HK-2 (cell line): ENCODE measurements at regions not wholly inside any gene's neighbourhood (a gene's known extent, or its start where the extent isn't known, plus 50 kb on each side); places are given as distances from the start of the nearest gene placed in this dataset.
A peak's percentile ranks its signal among the peaks of the same experiment; 100 is the strongest.

Source experiments
- DNase-seq: peaks from one replicate; pipeline ENCODE4 v3.0.0-alpha.2; 2018; ENCODE audit not compliant: unreplicated experiment

DNA sequence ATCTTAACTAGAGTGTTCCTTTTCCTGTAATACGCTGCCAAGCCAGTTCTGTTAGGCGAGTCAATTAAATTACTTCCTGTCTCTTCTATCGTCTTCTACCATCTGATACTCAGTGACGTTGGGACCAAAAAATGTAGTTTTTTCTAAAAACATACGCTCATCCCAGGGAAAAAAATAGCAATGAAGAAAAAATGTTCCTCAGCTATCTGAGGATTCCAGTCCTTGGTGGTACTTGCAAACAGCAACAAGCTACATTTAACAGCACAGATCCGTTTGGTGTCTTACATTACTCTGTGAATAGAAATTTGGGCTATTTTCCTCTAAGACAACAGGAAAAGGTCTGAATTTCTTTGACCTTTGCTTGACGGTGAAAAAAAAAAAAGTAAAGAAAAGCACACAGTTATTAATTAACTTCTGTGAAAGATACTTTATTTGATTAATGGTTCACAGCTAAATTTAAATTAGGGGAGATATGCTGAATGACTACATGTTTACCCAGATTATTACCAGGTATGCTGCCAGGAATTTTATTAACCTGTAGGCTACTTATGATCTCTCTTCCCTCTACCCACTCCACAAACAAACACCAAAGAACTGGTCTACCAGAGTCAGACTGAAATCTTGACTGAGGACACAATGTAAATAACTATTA, 254.4 kb upstream of the ZPLD1 start:
- no peak for DNase-seq

- no peak for DNase-seq
Measured at GRCh38 chr3:102181175-102181920, 253.5 kb upstream of the ZPLD1 start.

GRCh38 chr3:102182162-102182561, 252.7 kb upstream of the ZPLD1 start:
- peak; percentile 74 for DNase-seq

DNA sequence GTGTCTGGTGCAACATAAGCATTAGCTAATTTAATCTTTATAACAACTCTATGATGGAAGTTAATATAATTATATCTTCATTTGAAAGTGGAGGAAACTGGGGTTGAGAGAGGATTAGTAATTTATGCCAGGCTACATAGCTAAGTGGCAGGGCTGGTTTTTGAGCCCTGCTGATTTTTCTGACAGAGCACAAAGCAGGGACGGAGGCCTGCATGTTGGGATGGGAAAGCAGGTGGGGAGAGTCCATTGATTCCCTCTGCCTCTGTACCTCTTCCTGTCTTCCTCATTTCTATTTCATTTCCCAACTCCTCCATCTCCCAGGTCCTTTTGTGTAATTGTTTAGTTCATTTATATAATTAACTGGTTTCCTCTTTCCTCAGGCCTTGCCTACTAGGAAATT, 251.6 kb upstream of the ZPLD1 start:
- DNase-seq: no peak

DNA sequence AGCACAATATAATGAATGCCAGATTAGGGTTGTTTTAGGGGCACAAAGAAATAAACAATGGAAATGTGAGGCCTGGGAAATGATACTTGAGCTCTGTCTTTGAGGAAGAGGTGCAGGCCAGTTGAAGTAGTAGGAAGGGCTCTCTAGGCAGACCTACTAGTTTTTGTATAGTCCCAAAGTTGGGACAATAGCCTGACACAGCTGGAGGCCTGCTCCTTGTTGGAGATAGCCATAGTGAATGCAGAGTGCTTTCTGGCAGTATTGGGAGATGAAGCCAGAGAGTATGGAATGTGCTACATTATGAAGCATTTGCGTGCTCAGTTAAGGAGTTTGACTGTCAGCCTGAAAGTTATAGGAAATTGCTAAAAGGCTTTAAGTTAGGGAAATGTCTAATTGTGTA, 251.2 kb upstream of the ZPLD1 start:
- no peak for DNase-seq

- DNase-seq: no peak
Measured at GRCh38 chr3:102189541-102189940, 245.3 kb upstream of the ZPLD1 start.

DNA sequence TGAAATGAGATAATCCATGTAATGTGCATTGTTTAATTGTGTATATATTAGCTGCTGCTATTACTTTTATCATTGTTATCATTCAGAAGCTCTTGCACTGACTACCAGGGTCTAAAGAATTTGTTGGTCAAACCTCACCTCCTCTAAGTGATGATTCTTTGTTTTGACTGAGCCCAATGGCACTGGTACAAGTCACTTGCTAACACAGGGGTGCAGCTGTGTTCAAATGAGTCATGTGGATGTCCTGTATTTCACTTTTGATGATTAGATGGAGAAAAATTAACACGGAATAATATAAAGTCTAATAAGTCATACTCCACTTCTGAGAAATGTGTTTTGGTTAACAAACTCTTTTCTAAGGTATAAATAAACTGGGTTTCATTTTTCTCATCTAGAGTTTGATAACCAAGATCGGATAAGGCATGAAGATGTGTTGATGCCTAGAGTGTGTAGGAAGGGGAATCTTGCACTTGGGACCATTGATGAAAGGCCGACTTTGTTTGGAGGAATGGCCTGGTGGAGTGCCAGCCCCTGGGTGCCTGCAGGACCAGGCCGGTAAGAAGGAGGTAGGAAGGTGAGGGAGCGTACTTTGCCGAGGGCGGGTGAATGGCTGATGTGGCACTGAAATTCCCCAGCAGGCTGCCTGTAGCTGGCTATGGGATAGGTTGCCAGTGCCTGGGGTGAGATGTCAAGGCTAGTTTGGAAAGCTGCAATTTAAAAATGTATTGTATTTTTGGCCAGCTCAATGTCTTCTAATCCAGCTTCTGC, 244.7 kb upstream of the ZPLD1 start:
- no peak for DNase-seq

- DNase-seq: no peak
Measured at GRCh38 chr3:102192575-102192974, 242.2 kb upstream of the ZPLD1 start.

GRCh38 chr3:102193255-102193654, 241.6 kb upstream of the ZPLD1 start:
- DNase-seq: no peak

GRCh38 chr3:102194001-102194400, 240.8 kb upstream of the ZPLD1 start:
- no peak for DNase-seq

DNA sequence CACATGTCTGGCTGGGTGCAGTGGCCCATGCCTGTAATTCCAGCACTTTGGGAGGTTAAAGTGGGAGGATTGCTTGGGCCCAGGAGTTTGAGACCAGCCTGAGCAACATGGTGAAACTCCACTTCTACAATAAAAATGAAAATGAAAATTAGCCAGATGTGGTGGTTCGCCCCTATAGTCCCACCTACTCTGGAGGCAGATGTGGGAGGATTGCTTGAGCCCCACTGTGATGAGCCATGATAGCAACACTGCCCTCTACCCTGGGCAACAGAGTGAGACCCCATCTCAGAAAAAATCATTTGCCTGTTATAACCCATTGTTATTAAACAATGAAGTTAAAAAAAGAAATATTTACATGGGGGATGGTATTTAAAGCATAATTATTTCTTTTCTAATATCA, 240.1 kb upstream of the ZPLD1 start:
- no peak for DNase-seq

- peak; percentile 43 for DNase-seq
Measured at GRCh38 chr3:102195198-102195948, 239.4 kb upstream of the ZPLD1 start.

GRCh38 chr3:102200126-102200525, 234.7 kb upstream of the ZPLD1 start:
- no peak for DNase-seq

GRCh38 chr3:102200560-102200959, 234.3 kb upstream of the ZPLD1 start:
- no peak for DNase-seq

GRCh38 chr3:102205647-102206046, 229.2 kb upstream of the ZPLD1 start:
- DNase-seq: no peak

GRCh38 chr3:102206511-102207031, 228.2 kb upstream of the ZPLD1 start:
- DNase-seq: no peak

DNA sequence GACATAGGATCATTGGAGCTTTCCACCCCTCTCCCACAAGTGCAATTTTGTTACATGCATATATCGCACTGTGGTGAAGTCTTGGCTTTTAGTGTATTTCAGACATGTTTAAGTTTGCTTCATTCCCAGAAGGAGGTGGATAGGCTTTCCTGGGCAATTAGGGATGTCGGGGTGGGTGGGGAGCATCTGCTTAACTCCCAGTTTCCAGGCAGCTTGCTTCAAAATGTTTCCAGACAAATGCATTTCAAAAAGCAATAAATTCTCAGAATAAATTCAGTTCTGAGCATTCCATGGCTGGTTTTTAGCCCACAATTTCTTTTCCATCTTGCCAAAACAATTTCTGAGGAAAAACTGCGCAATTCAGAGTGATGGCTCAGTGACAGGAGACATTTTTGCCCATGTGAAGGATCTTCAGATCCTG, 227.7 kb upstream of the ZPLD1 start:
- DNase-seq: no peak

GRCh38 chr3:102215166-102215565, 219.6 kb upstream of the ZPLD1 start:
- DNase-seq: no peak

- no peak for DNase-seq
Measured at GRCh38 chr3:102223132-102223531, 211.7 kb upstream of the ZPLD1 start.

- DNase-seq: no peak
Measured at GRCh38 chr3:102224171-102224570, 210.6 kb upstream of the ZPLD1 start.

GRCh38 chr3:102225005-102225404, 209.8 kb upstream of the ZPLD1 start:
- no peak for DNase-seq
